H1 (cell line): ENCODE measurements at regions not wholly inside any gene's neighbourhood (a gene's known extent, or its start where the extent isn't known, plus 50 kb on each side); places are given as distances from the start of the nearest gene placed in this dataset.

ENCODE experiments used
- CTCF ChIA-PET: fragments of 300-600 bp; sonication (Branson Sonifier 250); formaldehyde crosslinking; loops from one replicate; lab custom pipeline; 2021; ENCODE audit not compliant: partially characterized antibody; lab: Charles Lee
- POLR2A ChIA-PET: fragments of 300-600 bp; sonication (Branson Sonifier 250); formaldehyde crosslinking; loops from one replicate; lab custom pipeline; 2021; ENCODE audit warnings: inconsistent platforms; ENCODE audit not compliant: partially characterized antibody; lab: Charles Lee
- DNase-seq, 2 experiments: peaks; one replicate each; pipeline versions ENCODE4 v3.0.0 to v3.0.0-alpha.2; 2010 to 2022; ENCODE audit warnings: low spot score in 2 of 2, low read depth in 1 of 2, mixed read lengths in 1 of 2
- FAIRE-seq: peaks from 2 replicates; lab custom pipeline; 2011; peaks lifted over from hg19 to GRCh38; lab: Jason Lieb, UNC
- H2AFZ ChIP-seq: 2 replicates; pipeline ENCODE4 v1.8.1; 2012; ENCODE audit warnings: low read length, inconsistent platforms
- H2AK5ac ChIP-seq: 2 replicates; pipeline ENCODE4 v1.6.1; 2013; ENCODE audit warnings: low read depth, low read length
- H2BK120ac ChIP-seq: replicated peaks from 2 replicates; pipeline ENCODE3; 2013; ENCODE audit warnings: low read depth, low read length, inconsistent platforms
- H2BK12ac ChIP-seq: 2 replicates; pipeline ENCODE4 v1.6.1; 2013; ENCODE audit warnings: low read depth, low read length
- H2BK15ac ChIP-seq: 2 replicates; pipeline ENCODE4 v1.6.1; 2013; ENCODE audit warnings: low read length
- H2BK20ac ChIP-seq: 2 replicates; pipeline ENCODE4 v1.6.1; 2013; ENCODE audit warnings: low read length
- H2BK5ac ChIP-seq: 2 replicates; pipeline ENCODE4 v1.6.1; 2013; ENCODE audit warnings: low read depth, low read length
- H3K14ac ChIP-seq: 2 replicates; pipeline ENCODE4 v1.6.1; 2013; ENCODE audit warnings: inconsistent platforms; ENCODE audit not compliant: insufficient read length
- H3K18ac ChIP-seq: 2 replicates; pipeline ENCODE4 v1.6.1; 2013; ENCODE audit warnings: low read length; ENCODE audit errors: extremely low read depth
- H3K23ac ChIP-seq: 2 replicates; pipeline ENCODE4 v1.6.1; 2013; ENCODE audit warnings: inconsistent platforms; ENCODE audit not compliant: insufficient read length
- H3K23me2 ChIP-seq: 2 replicates; pipeline ENCODE4 v1.6.1; 2013; ENCODE audit warnings: low read depth, low read length
- H3K27ac ChIP-seq: 2 replicates; pipeline ENCODE4 v1.6.1; 2011; ENCODE audit warnings: low read depth, low read length, inconsistent platforms
- H3K27me3 ChIP-seq, 4 experiments: replicated peaks in 1 of 4; 1 replicate in 1 of 4; 2 replicates in 3 of 4; pipeline versions ENCODE4 v1.6.1 to v1.8.1; 2011 to 2013; ENCODE audit warnings: low read length in 3 of 4, mild to moderate bottlenecking in 3 of 4, inconsistent platforms in 2 of 4, mixed read lengths in 2 of 4, moderate library complexity in 1 of 4; ENCODE audit not compliant: control insufficient read depth in 3 of 4, insufficient read depth in 3 of 4; ENCODE audit errors: extremely low read depth in 1 of 4
- H3K36me3 ChIP-seq, 4 experiments: 2 replicates each; pipeline versions ENCODE4 v1.6.1 to v1.8.1; 2011 to 2013; ENCODE audit warnings: mild to moderate bottlenecking in 4 of 4, low read length in 3 of 4, moderate library complexity in 2 of 4, control low read depth in 1 of 4, inconsistent platforms in 1 of 4; ENCODE audit not compliant: insufficient read depth in 4 of 4, control insufficient read depth in 2 of 4
- H3K4ac ChIP-seq: replicated peaks from 2 replicates; pipeline ENCODE3; 2013; ENCODE audit warnings: low read length, low read depth, mixed read lengths, inconsistent platforms; ENCODE audit not compliant: insufficient read length
- H3K4me1 ChIP-seq, 4 experiments: replicated peaks in 1 of 4; 1 replicate in 1 of 4; 2 replicates in 3 of 4; pipeline versions ENCODE4 v1.6.1 to v1.8.1; 2011 to 2013; ENCODE audit warnings: low read length in 3 of 4, inconsistent platforms in 2 of 4, mixed read lengths in 1 of 4; ENCODE audit not compliant: insufficient read depth in 4 of 4, control insufficient read depth in 3 of 4
- H3K4me2 ChIP-seq, 2 experiments: 2 replicates each; pipeline versions ENCODE4 v1.6.1 to v1.8.1; 2011 to 2013; ENCODE audit warnings: low read depth in 2 of 2, low read length in 2 of 2, control low read depth in 1 of 2, inconsistent platforms in 1 of 2, mild to moderate bottlenecking in 1 of 2; ENCODE audit not compliant: insufficient read depth in 1 of 2
- H3K4me3 ChIP-seq, 4 experiments: fragments of 200-600, 300-600 bp in 1 of 4; sonication (generic), shearing (Covaris generic), sonication (Bioruptor Twin) in 1 of 4; 2 replicates each; pipeline versions ENCODE4 v1.5.1 to v1.8.1; 2011 to 2016; ENCODE audit warnings: low read length in 4 of 4, low read depth in 3 of 4, control low read depth in 2 of 4, inconsistent platforms in 2 of 4, mild to moderate bottlenecking in 2 of 4, mixed read lengths in 1 of 4, moderate library complexity in 1 of 4; ENCODE audit not compliant: insufficient read depth in 2 of 4; ENCODE audit errors: extremely low read depth in 1 of 4
- H3K56ac ChIP-seq: replicated peaks from 2 replicates; pipeline ENCODE3; 2013; ENCODE audit warnings: low read depth, mild to moderate bottlenecking, mixed read lengths, low read length, inconsistent platforms; ENCODE audit not compliant: insufficient read length
- H3K79me1 ChIP-seq: 2 replicates; pipeline ENCODE4 v1.6.1; 2013; ENCODE audit warnings: low read depth, low read length, control low read depth
- H3K79me2 ChIP-seq, 2 experiments: 2 replicates each; pipeline versions ENCODE4 v1.6.1 to v1.8.1; 2012 to 2013; ENCODE audit warnings: low read length in 2 of 2, mild to moderate bottlenecking in 2 of 2, inconsistent platforms in 1 of 2; ENCODE audit not compliant: insufficient read depth in 2 of 2, control insufficient read depth in 1 of 2
- H3K9ac ChIP-seq, 4 experiments: replicated peaks in 1 of 4; 1 replicate in 1 of 4; 2 replicates in 3 of 4; pipeline versions ENCODE4 v1.6.1 to v1.8.1; 2011 to 2013; ENCODE audit warnings: low read depth in 3 of 4, low read length in 3 of 4, control low read depth in 2 of 4, mild to moderate bottlenecking in 2 of 4, moderate library complexity in 2 of 4, inconsistent platforms in 1 of 4; ENCODE audit errors: extremely low read depth in 1 of 4
- H3K9me3 ChIP-seq, 2 experiments: 2 replicates each; pipeline versions ENCODE4 v1.6.1 to v1.8.1; 2012 to 2013; ENCODE audit warnings: mild to moderate bottlenecking in 2 of 2, moderate library complexity in 2 of 2, control low read depth in 1 of 2, inconsistent platforms in 1 of 2, low read depth in 1 of 2, low read length in 1 of 2, mixed read lengths in 1 of 2; ENCODE audit not compliant: insufficient read depth in 2 of 2
- H4K20me1 ChIP-seq, 2 experiments: replicated peaks in 1 of 2; 2 replicates each; pipeline versions ENCODE3 to v1.8.1; 2011 to 2013; ENCODE audit warnings: inconsistent platforms in 2 of 2, low read length in 2 of 2, mild to moderate bottlenecking in 1 of 2; ENCODE audit not compliant: insufficient read depth in 2 of 2, control insufficient read depth in 1 of 2
- H4K5ac ChIP-seq: 2 replicates; pipeline ENCODE4 v1.6.1; 2013; ENCODE audit warnings: low read length, low read depth, mixed read lengths, inconsistent platforms; ENCODE audit not compliant: insufficient read length
- H4K8ac ChIP-seq: 2 replicates; pipeline ENCODE4 v1.8.0; 2013; ENCODE audit warnings: mild to moderate bottlenecking, moderate library complexity, low read length, inconsistent platforms; ENCODE audit not compliant: insufficient read depth; ENCODE audit errors: extremely low read depth
- H4K91ac ChIP-seq: replicated peaks from 2 replicates; pipeline ENCODE3; 2013; ENCODE audit warnings: low read length, mixed read lengths, inconsistent platforms; ENCODE audit not compliant: insufficient read length
- ASH2L ChIP-seq: fragments of 200-600, 300-600 bp; sonication (generic); IDR thresholded peaks from one replicate; pipeline ENCODE4 v1.7.1; 2017; ENCODE audit warnings: low read length
- CHD1 ChIP-seq: IDR thresholded peaks from 2 replicates; pipeline ENCODE4 v1.6.1; 2012; ENCODE audit warnings: low read depth, low read length, improper control_type of control experiment
- MAX ChIP-seq: IDR thresholded peaks from 2 replicates; pipeline ENCODE4 v1.6.1; 2012; ENCODE audit warnings: inconsistent platforms
- RFX5 ChIP-seq: IDR thresholded peaks from 2 replicates; pipeline ENCODE4 v1.6.1; 2011; ENCODE audit warnings: low read depth, low read length, improper control_type of control experiment, borderline replicate concordance
- SIRT6 ChIP-seq: IDR thresholded peaks from one replicate; pipeline ENCODE4 v1.7.1; 2012; ENCODE audit warnings: low read length, inconsistent platforms
- TBP ChIP-seq: IDR thresholded peaks from 2 replicates; pipeline ENCODE4 v1.6.1; 2011; ENCODE audit warnings: low read depth, low read length, improper control_type of control experiment
- WGBS, 2 experiments: shearing (Covaris generic) in 1 of 2; methylation state at CpG; one replicate each; pipeline versions ENCODE4 v1.1.6 to v1.1.7; 2013 to 2015; ENCODE audit warnings: low lambda C conversion rate in 2 of 2, mixed read lengths in 2 of 2, inconsistent platforms in 1 of 2, low coverage in 1 of 2, missing lambda C conversion rate in 1 of 2; ENCODE audit not compliant: insufficient replicate concordance in 2 of 2, insufficient coverage in 1 of 2, insufficient read length in 1 of 2; ENCODE audit errors: extremely low coverage in 1 of 2, missing lambda C conversion rate in 1 of 2; 5-methylcytosine and 5-hydroxymethylcytosine counted together

GRCh38 chr14:51165415-51165814 is 70.5 kb upstream of the TRIM9 start:
- Histone ChIP-seq H4K8ac (no peak overlapping the region), H2BK20ac (no peak overlapping the region), H4K91ac (no peak overlapping the region), H3K27ac (no peak overlapping the region), H3K4ac (no peak overlapping the region), H3K36me3 (no peaks in the 10 kb centered on the region), H2BK5ac (no peak overlapping the region), H2AK5ac (no peak overlapping the region), H3K56ac (no peak overlapping the region), H3K27me3 (no peaks in the 10 kb centered on the region), H3K9ac (no peak overlapping the region), H4K20me1 (no peaks in the 10 kb centered on the region), H2BK12ac (no peak overlapping the region), H3K79me1 (no peaks in the 10 kb centered on the region), H3K4me3 (no peak overlapping the region), H3K9me3 (no peaks in the 10 kb centered on the region), H4K5ac (no peak overlapping the region), H3K4me2 (no peak overlapping the region), H3K18ac (no peak overlapping the region), H2BK15ac (no peak overlapping the region), H3K23me2 (no peaks in the 10 kb centered on the region), H2AFZ (no peak overlapping the region), H3K14ac (no peak overlapping the region), H2BK120ac (no peak overlapping the region), H3K23ac (no peak overlapping the region), H3K4me1 (peaks cover 0 to 3% (median 1%) of the 10 kb centered on the region in 4 experiments; a peak in 1 of 7 replicates), H3K79me2 (no peaks in the 10 kb centered on the region)
- TF ChIP-seq CHD1 (no peak), ASH2L (no peak), TBP (no peak), SIRT6 (no peak), MAX (no peak), RFX5 (no peak)
- DNase-seq = no peak
- no peak for FAIRE-seq
- ChIA-PET POLR2A (no interaction called here), CTCF (no interaction called here)
- WGBS, 2 experiments = 77% methylated on average over 3 of the region's 3 CpGs; no CpG with 5 or more reads in 1 of the 2 experiments
